RPMI8226 (cell line): ENCODE measurements at regions not wholly inside any gene's neighbourhood (a gene's known extent, or its start where the extent isn't known, plus 50 kb on each side); places are given as distances from the start of the nearest gene placed in this dataset.

Experiments
- DNase-seq: peaks from one replicate; pipeline ENCODE4 v3.0.0-alpha.2; 2015

DNA sequence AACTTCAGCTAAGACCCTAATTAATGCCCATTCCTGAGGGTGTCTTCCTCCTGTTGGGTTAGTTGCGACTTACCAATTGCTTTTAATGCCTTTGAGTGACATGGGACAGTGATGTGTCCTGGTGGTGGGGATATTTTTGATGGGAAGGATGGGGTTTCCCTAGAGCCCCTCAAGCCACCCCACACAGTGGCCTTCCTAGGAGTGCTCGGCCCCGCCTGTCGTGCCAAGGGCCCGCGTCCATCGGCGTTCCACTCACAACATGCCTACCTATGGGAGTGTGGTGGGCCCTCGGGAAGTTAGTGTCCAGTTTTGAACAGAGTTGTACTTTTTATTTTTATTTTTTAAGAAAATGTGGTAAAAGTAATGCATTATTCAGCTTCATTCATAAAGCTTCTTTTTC is 50.1 kb upstream of the TSPAN2 start:
- no peak for DNase-seq
